Mesothelial cell of epicardium (in vitro differentiated cells): ENCODE measurements at regions not wholly inside any gene's neighbourhood (a gene's known extent, or its start where the extent isn't known, plus 50 kb on each side); places are given as distances from the start of the nearest gene placed in this dataset.

ENCODE experiments used
- DNase-seq, 2 experiments: peaks; one replicate each; pipeline ENCODE4 v3.0.0; 2021; ENCODE audit warnings: low spot score in 2 of 2; ENCODE audit not compliant: unreplicated experiment in 2 of 2
- H3K27ac Mint-ChIP-seq: 2 replicates; pipeline ENCODE4 v1.8.0; 2021; ENCODE audit warnings: mixed read lengths
- H3K27me3 Mint-ChIP-seq: 2 replicates; pipeline ENCODE4 v1.8.0; 2021; ENCODE audit warnings: low read depth, mixed read lengths
- H3K36me3 Mint-ChIP-seq: 2 replicates; pipeline ENCODE4 v1.8.0; 2021; ENCODE audit warnings: mixed read lengths
- H3K4me1 Mint-ChIP-seq: 2 replicates; pipeline ENCODE4 v1.8.0; 2021; ENCODE audit warnings: mixed read lengths
- H3K4me3 Mint-ChIP-seq: 2 replicates; pipeline ENCODE4 v1.8.0; 2021; ENCODE audit warnings: mild to moderate bottlenecking, moderate library complexity, mixed read lengths
- H3K9me3 Mint-ChIP-seq: 2 replicates; pipeline ENCODE4 v1.8.0; 2021; ENCODE audit warnings: mixed read lengths
- CTCF ChIP-seq: fragments of 200-600 bp; sonication (generic); IDR thresholded peaks from one replicate; pipeline ENCODE4 v1.5.0; 2021; ENCODE audit warnings: antibody characterized with exemption; ENCODE audit not compliant: unreplicated experiment

- TF ChIP-seq CTCF = no peak
- Mint-ChIP-seq H3K4me3 (no peak overlapping the region), H3K27me3 (peaks cover 49% of the 10 kb centered on the region)
Observed at GRCh38 chr14:97554597-97554996, 757.4 kb downstream of the VRK1 start.

GRCh38 chr14:97564334-97564733 lies 767.2 kb downstream of the VRK1 start:
- Mint-ChIP-seq H3K9me3 (peaks cover 15% of the 10 kb centered on the region), H3K27ac (no peak overlapping the region), H3K4me3 (no peak overlapping the region), H3K36me3 (no peaks in the 10 kb centered on the region), H3K4me1 (no peaks in the 10 kb centered on the region), H3K27me3 (peaks cover 31% of the 10 kb centered on the region)
- no peak for DNase-seq
- no peak for TF ChIP-seq CTCF

More at GRCh38 chr14:97554597-97554996, 757.4 kb downstream of the VRK1 start:
- DNase-seq = no peak
- H3K4me1 Mint-ChIP-seq = no peaks in the 10 kb centered on the region
- H3K27ac Mint-ChIP-seq = no peak overlapping the region
- no peaks in the 10 kb centered on the region for H3K36me3 Mint-ChIP-seq
- peaks cover 9% of the 10 kb centered on the region for H3K9me3 Mint-ChIP-seq

GRCh38 chr14:97571201-97571600 lies 774.0 kb downstream of the VRK1 start:
- peaks cover 9% of the 10 kb centered on the region for H3K9me3 Mint-ChIP-seq
- H3K27ac Mint-ChIP-seq = no peak overlapping the region
- H3K4me3 Mint-ChIP-seq = no peak overlapping the region
- no peak for DNase-seq
- H3K27me3 Mint-ChIP-seq = peaks cover 21% of the 10 kb centered on the region
- no peaks in the 10 kb centered on the region for H3K4me1 Mint-ChIP-seq
- H3K36me3 Mint-ChIP-seq = no peaks in the 10 kb centered on the region
- TF ChIP-seq CTCF = no peak

GRCh38 chr14:97571866-97572555 lies 774.8 kb downstream of the VRK1 start:
- Mint-ChIP-seq H3K4me3 (no peak overlapping the region), H3K27me3 (peaks cover 21% of the 10 kb centered on the region), H3K4me1 (no peaks in the 10 kb centered on the region), H3K9me3 (peaks cover 9% of the 10 kb centered on the region), H3K27ac (no peak overlapping the region), H3K36me3 (no peaks in the 10 kb centered on the region)
- no peak for TF ChIP-seq CTCF
- no peak for DNase-seq

GRCh38 chr14:97572583-97573458 lies 775.6 kb downstream of the VRK1 start:
- TF ChIP-seq CTCF = no peak
- H3K4me3 Mint-ChIP-seq = no peak overlapping the region

More at GRCh38 chr14:97572583-97573458, 775.6 kb downstream of the VRK1 start:
- DNase-seq = no peak
- H3K27me3 Mint-ChIP-seq = peaks cover 18% of the 10 kb centered on the region
- no peaks in the 10 kb centered on the region for H3K36me3 Mint-ChIP-seq
- peaks cover 9% of the 10 kb centered on the region for H3K9me3 Mint-ChIP-seq
- no peak overlapping the region for H3K27ac Mint-ChIP-seq
- H3K4me1 Mint-ChIP-seq = no peaks in the 10 kb centered on the region
